ENCODE measurements at regions not wholly inside any gene's neighbourhood (a gene's known extent, or its start where the extent isn't known, plus 50 kb on each side); places are given as distances from the start of the nearest gene placed in this dataset.
A peak's percentile ranks its signal among the peaks of the same experiment; 100 is the strongest.

DNA sequence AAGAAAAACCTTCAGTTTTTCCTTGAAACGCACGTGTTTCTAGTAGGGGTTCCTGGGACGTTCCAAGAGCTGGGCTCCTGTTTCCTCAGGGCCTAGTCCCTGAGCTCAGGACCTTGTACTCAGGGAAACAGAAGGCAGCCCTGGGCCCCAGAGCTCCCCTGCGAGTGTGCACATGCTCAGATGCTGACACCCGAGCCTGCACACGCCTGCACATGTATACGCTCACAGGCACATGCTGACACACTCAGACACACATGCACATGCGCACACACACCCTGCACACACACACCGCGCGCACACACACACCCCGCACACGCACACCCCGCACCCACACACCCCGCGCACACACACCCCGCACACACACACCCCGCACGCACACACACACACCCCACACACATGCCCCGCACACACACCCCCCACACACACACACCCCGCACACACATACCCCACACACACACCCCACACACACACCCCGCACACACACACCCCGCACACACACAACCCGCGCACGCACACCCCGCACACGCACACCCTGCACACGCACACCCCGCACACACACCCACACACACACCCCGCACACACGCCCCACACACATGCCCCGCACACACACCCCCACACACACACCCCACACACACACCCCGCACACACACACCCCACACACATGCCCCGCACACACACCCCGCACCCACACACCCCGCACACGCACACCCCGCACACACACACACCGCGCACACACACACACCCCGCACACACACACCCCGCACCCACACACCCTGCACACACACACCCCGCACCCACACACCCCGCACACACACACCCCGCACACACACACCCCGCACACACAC lies 52.2 kb downstream of the CALML3 start:
- peak; percentile 41 for DNase-seq (ENCODE audit: low spot score)

GRCh38 chr10:5580038-5580428 lies 55.3 kb downstream of the CALML3 start:
- peak; percentile 37 for DNase-seq (ENCODE audit: low spot score)

DNA sequence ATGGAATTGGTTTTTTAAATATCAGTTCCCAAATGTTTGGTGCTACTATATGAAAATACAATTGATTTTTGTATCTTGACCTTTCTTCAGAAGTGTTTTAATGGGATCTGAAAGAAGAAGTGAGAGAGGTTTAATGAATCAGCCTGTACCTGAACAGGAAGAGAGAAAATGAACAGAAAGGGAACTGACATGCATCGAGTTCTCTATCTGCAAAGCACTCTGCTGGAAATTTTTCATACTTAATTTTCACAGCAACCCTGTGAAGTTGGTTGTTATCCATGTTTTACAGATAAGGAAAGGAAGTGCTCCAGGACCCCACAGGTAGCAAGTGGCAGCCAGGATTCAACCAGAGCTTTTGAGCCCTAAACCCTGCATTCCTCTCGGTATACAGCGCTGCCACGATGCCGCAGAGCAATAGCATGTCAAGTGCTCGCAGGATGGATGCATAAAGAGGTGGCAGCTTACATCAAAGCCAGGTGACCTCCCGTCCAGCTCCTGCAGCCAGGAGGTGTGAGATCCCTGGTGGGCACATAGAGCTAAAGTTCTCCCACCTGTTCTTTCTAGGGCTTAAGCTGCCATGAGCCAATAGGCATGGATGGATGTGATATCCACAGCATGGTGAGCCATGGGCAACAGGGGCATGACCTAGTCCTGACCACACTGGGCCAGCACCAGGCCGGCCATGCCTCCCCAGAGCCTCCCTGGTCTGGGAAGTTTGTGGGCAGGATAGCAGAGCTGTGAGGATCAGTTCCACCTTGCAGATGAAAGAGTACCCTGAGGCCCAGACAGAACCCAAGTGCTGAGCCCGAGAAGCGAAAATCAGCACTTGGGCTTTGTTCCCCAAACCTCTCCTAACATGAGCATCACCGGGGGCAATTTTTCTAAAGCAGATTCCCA lies 57.2 kb downstream of the CALML3 start:
- peak; percentile 62 for DNase-seq (ENCODE audit: low spot score)

- peak; percentile 81 for DNase-seq (ENCODE audit: low spot score)
Measured at GRCh38 chr10:5582736-5583135, 58.0 kb downstream of the CALML3 start.

DNA sequence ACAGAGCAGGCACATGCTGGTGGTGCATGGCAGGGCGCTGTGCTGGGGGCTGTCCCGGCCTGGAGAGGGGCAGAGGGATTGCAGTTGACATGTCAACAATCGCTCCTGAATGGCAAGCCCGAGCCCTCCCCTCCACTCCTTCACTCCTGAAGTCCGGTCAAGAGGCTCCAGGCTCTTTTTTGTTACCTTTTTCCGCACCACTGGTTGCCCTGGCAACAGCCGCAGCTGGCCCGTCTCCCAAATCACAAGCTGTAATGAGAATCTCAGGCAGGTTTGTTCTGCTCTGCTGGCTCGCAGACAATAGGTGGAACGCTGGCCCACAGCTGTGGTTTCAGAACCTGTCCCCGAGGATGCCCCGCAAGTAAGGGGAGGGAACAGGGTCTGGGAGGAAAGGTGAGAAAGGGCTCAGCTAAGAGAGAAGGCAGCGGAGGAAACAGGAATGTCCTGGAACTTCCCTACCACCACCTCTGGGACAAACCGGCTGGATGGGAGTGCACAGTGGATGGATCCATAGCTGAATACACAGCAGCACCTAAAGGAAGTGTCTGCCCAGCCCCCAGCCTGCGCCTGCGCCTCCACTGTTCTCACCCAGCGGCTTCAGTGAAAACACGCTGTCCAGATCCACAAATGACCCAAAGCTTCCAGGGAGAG lies 58.9 kb downstream of the CALML3 start:
- no peak for DNase-seq (ENCODE audit: low spot score)

- no peak for DNase-seq (ENCODE audit: low spot score)
Measured at GRCh38 chr10:5584895-5585516, 60.2 kb downstream of the CALML3 start.

DNA sequence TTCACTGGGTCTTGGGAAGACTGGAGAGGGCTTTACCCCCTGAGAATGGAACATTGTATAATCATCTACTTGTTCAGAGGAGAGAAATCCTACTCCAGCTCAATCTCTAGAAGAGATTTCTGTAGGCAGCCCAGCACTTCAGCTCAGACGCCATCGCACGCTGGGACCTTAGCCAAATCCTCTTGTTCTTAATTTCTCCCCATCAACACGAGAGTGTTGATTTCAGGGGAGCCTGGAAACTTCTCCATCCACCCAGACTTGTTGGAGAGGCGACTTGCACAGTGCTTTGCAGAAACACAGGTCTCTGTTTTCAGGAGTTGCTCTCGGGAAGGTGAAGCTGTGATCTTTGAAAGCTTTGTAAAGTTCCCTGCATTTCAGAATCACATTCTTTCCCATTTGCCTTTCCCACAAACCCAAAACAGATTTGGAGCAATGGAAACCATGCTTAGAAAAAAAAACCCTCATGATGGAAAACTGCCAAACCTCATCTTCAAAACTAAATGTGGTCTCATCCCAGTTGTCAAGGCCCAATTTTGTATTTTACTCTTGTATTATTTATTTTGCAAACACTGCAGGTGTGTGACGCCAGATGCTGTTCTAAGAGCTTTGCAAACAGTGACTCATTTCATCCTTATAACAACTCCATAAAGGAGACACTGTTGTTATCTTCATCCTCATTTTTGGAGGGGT lies 60.9 kb downstream of the CALML3 start:
- no peak for DNase-seq (ENCODE audit: low spot score)

DNA sequence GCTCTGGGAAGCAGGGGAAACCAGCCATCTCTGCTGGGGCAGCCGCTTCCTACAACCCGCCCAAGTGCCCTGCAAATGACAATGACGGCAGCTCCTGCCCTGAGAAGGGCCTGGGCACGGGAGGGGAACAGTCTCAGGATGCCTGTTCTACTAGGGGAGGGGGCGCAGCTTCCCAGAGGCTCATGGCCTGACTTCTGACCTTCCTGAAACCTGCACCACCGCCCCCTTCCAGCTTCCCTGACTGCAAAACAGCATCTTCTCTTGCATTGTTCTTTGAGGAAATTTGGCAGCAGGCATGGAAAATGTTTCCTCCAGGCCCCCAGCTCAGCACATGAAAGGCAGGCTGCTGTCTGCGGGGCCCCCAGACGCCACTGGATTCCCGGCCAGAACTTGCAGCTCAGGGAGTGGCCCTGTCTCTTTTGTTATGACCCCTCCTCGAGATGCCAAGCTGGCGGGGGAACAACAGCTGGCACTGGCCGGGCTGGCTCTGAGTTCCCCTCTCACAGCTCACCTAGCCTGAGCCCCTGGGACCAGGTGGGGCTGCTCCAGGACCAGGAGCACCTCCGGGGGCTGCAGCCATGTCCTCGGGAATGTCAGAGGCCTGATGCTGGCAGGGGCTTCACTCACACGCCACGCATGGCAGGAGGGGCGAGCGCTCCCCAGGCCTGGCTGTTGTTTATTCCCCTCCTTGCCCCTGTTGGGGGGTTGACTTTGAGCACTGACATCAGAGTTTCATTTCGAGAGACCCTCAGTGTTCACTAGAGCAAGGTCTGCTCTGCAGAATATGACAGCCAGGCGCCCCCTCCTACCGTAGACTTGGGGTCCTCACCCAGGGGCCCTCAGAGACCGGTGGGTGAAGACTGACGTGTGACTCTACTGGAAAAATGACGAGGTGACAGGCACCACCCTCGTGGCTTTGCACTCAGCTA lies 62.7 kb downstream of the CALML3 start:
- DNase-seq (ENCODE audit: low spot score), result no peak

DNA sequence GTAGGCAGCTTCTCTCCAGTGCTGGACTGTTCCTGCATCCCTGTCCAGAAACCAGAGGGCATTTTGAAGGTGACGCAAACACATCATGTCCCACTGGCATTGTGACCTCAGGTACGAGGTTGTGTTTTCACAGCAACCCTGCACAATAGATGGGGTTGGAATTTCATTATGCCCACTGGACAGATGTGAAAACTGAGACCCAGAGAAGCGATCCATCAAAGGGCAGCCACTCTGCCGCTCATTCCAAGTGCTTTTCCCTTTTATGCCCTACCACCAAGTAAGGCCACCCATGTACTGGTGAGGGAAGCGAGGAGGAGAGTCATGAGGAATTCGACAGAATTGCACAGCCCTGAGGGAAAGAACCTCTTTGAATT lies 63.3 kb downstream of the CALML3 start:
- DNase-seq (ENCODE audit: low spot score), result no peak

DNA sequence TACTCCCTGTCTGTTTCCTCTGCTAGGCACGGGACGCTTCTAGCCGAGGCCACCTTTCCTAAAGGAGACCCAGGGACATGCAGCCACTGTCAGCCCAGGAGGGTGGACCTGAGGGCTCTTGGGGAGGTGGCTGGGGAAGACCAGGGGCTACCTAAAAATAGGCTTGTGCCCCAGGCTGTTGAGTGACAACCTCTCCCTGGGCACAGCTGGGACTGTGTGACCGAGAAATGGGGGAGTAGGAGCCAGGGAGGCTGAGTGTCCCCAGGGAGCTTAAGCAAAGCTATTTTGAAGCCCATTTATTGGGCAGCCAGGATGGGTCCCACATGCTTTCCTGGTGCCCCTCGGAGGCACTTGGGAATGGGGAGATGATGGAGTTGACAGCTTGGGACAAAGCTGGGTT lies 63.8 kb downstream of the CALML3 start:
- no peak for DNase-seq (ENCODE audit: low spot score)

All from mesenteric fat pad (tissue), 1 donor.